Testis (tissue), 2 donors: ENCODE measurements at regions not wholly inside any gene's neighbourhood (a gene's known extent, or its start where the extent isn't known, plus 50 kb on each side); places are given as distances from the start of the nearest gene placed in this dataset.
"Not testable (repeated sequence)": the region's sequence is repeated elsewhere in the genome, so short reads cannot be mapped to it uniquely, and the experiment has no call there.

Experiments used
- DNase-seq: peaks from one replicate; pipeline ENCODE4 v3.0.0-alpha.2; 2019
- H3K27ac ChIP-seq, 2 donors: fragments of 200-600 bp; sonication (generic); one replicate each; pipeline ENCODE4 v1.5.1; 2019
- H3K27me3 ChIP-seq: fragments of 200-600 bp; sonication (generic); one replicate; pipeline ENCODE4 v1.5.1; 2019
- H3K36me3 ChIP-seq: fragments of 200-600 bp; sonication (generic); one replicate; pipeline ENCODE4 v1.5.1; 2017; ENCODE audit warnings: low read depth; ENCODE audit errors: missing control alignments
- H3K4me1 ChIP-seq: fragments of 200-600 bp; sonication (generic); one replicate; pipeline ENCODE4 v1.5.1; 2019
- H3K4me3 ChIP-seq, 2 donors: fragments of 200-600 bp; sonication (generic); one replicate each; pipeline ENCODE4 v1.5.1; 2017 to 2019
- H3K9me3 ChIP-seq: fragments of 200-600 bp; sonication (generic); one replicate; pipeline ENCODE4 v1.5.1; 2017
- POLR2A ChIP-seq: fragments of 450-650 bp; IDR thresholded peaks from one replicate; pipeline ENCODE4 v1.6.1; 2017; ENCODE audit warnings: antibody characterized with exemption, mild to moderate bottlenecking, moderate library complexity
- WGBS, 2 donors: methylation state at CpG; one replicate each; pipeline ENCODE4 v1.1.5; 2018; 5-methylcytosine and 5-hydroxymethylcytosine counted together
- intact Hi-C: fragments of 100-400 bp; cut with DNase I; formaldehyde crosslinking; loops from one replicate; pipeline ENCODE4 v1.15.1; 2023; ENCODE audit warnings: low total_unique reads
- TF ChIP-seq, protein P1 (sequence below), 3 experiments: fragments of 450-650 bp in 2 of 3; fragments of 200-600 bp in 1 of 3; sonication (generic) in 1 of 3; IDR thresholded peaks; one replicate each; pipeline ENCODE4 v1.5.1; 2016 to 2019; ENCODE audit warnings: antibody characterized with exemption in 3 of 3, mild to moderate bottlenecking in 2 of 3, moderate library complexity in 1 of 3

DNA sequence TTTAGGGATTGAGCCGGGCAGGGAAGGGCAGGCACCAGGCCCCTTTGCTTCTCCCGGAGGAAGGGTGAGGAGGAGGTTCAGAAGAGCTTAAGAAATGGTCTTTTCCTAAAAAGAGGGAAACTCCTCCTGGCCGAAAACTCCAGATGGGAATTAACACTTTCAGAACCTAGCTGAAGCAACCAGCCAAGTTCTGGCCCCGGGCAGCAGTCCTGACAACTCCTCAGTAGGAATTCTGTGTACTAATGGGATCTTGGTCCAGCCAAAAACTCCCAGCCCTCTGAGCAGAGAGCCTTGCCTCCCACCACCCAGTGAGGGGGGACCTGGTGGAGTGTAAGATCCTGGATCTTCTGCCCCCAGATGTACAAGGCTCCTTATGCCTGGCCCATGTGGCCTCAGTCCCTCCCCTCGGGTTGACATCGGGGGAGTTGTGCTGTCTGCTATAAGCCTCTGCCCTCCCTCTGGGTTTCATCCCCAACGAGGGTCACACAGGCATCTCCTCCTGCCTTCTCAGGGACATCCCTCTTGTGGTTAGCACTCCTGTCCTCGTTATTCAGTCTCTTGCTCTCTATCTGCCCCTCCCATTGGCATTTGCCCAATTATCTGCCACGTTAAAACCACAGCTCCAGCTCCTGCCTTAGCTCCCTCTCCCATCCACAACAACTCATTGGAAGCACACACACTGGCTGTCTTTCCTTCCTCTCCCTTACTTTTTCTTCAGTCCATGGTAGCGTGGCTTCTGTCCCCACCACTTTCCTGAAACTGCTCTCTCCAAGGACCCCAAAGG lies 184.6 kb downstream of the CYP26B1 start:
- no peaks in the 10 kb centered on the region for H3K27me3 ChIP-seq
- H3K36me3 ChIP-seq = no peaks in the 10 kb centered on the region
- no peak overlapping the region for H3K27ac ChIP-seq
- intact Hi-C loops = no loop called here
- TF ChIP-seq POLR2A = no peak
- TF ChIP-seq, protein P1, sequence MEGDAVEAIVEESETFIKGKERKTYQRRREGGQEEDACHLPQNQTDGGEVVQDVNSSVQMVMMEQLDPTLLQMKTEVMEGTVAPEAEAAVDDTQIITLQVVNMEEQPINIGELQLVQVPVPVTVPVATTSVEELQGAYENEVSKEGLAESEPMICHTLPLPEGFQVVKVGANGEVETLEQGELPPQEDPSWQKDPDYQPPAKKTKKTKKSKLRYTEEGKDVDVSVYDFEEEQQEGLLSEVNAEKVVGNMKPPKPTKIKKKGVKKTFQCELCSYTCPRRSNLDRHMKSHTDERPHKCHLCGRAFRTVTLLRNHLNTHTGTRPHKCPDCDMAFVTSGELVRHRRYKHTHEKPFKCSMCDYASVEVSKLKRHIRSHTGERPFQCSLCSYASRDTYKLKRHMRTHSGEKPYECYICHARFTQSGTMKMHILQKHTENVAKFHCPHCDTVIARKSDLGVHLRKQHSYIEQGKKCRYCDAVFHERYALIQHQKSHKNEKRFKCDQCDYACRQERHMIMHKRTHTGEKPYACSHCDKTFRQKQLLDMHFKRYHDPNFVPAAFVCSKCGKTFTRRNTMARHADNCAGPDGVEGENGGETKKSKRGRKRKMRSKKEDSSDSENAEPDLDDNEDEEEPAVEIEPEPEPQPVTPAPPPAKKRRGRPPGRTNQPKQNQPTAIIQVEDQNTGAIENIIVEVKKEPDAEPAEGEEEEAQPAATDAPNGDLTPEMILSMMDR (IDR thresholded peaks at IDR 0.05) = no peak
- no peak for DNase-seq
- H3K9me3 ChIP-seq = no peaks in the 10 kb centered on the region
- no peaks in the 10 kb centered on the region for H3K4me1 ChIP-seq
- no peak overlapping the region for H3K4me3 ChIP-seq
- WGBS, 2 donors = 46 to 63% methylated on average over 10 of the region's 10 CpGs

DNA sequence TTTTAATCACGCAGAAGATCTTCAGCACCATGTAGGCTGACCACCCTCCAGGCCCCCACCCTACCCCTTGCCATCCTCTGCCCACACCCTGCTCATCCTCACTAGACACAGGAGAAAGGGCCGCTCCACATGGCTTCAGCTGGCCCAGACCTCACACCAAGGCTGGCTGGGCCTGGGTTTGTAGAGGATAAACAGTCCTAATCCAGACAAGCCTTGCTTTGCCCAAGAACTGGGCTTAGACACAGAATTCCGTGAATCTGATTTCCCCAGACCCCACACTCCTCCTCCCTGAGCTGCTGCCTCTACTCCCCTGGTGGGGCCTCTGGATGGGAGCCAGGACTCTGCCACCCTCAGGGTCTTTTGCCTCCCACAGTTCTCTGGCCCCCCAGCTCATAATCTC lies 185.3 kb downstream of the CYP26B1 start:
- Histone ChIP-seq H3K4me3 (no peak overlapping the region), H3K27me3 (no peaks in the 10 kb centered on the region), H3K27ac (no peak overlapping the region), H3K36me3 (no peaks in the 10 kb centered on the region), H3K4me1 (no peaks in the 10 kb centered on the region), H3K9me3 (no peaks in the 10 kb centered on the region)
- WGBS, 2 donors = 85 to 100% methylated on average over 2 to 3 of the region's 3 CpGs
- TF ChIP-seq POLR2A = no peak
- TF ChIP-seq, protein P1 (IDR thresholded peaks at IDR 0.05) = no peak
- intact Hi-C loops = no loop called here
- no peak for DNase-seq

DNA sequence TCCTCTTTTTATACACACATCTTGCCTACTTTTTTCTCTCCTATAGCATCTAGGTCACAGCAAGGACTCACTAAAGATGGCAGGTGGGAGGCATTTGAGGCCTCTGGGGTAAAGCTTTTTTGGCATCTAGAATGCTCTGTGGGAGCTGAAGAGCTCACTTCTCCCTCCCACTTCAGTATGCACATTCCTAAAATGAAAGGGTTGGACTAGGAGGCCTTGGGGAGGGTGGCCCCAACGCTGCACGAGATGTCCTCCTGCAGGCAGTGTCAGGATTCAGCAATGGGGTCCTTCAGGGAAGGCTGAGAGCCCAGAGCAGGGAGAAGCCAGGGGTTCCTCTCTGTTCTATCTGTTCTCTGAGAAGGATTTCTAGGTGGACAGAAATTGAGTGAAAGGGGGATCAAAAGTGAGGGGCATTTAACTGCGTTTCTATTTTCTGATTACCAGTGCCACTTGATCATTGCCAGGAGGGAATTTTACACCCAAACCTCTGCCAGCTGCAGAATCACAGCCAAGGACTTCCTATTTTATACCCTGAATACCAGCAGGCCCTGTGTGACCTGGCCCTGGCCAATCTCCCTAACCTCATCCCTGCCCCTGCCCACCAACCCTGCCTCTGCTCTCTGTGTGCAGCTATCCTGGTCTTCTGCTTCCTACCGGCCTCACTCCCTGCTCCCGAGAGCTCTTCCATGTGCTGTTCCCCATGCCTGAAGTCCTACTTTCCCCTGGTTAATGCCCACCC lies 186.2 kb downstream of the CYP26B1 start:
- TF ChIP-seq, protein P1 (IDR thresholded peaks at IDR 0.05) = no peak
- no peak for TF ChIP-seq POLR2A
- H3K4me3 ChIP-seq = no peak overlapping the region
- no peaks in the 10 kb centered on the region for H3K9me3 ChIP-seq
- DNase-seq = no peak
- WGBS, 2 donors = 75 to 82% methylated on average over 5 of the region's 5 CpGs
- no peaks in the 10 kb centered on the region for H3K4me1 ChIP-seq
- H3K27me3 ChIP-seq = no peaks in the 10 kb centered on the region
- no peak overlapping the region for H3K27ac ChIP-seq
- no peaks in the 10 kb centered on the region for H3K36me3 ChIP-seq
- intact Hi-C loops = no loop called here

DNA sequence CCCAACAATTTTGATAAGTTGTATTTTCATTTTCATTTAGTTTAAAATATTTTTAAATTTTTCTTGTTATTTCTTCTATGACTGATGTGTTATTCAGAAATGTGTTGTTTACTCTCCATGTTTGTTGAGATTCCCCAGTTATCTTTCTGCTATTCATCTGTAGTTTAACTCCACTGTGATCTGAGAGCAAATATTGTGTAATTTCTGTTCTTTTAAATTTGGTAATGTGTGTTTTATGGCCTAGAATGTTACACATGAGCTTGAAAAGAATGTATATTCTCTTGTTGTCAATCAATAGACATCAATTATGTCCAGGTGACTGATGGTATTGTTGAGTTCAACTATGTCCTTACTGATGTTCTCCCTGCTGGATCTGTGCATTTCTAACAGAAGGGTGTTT lies 188.2 kb downstream of the CYP26B1 start:
- no peak for TF ChIP-seq POLR2A
- TF ChIP-seq, protein P1 (IDR thresholded peaks at IDR 0.05) = no peak
- Histone ChIP-seq H3K36me3 (no peaks in the 10 kb centered on the region), H3K27ac (no peak overlapping the region), H3K4me3 (no peak overlapping the region), H3K4me1 (no peaks in the 10 kb centered on the region), H3K9me3 (no peaks in the 10 kb centered on the region), H3K27me3 (no peaks in the 10 kb centered on the region)
- no peak for DNase-seq
- intact Hi-C loops = no loop called here

DNA sequence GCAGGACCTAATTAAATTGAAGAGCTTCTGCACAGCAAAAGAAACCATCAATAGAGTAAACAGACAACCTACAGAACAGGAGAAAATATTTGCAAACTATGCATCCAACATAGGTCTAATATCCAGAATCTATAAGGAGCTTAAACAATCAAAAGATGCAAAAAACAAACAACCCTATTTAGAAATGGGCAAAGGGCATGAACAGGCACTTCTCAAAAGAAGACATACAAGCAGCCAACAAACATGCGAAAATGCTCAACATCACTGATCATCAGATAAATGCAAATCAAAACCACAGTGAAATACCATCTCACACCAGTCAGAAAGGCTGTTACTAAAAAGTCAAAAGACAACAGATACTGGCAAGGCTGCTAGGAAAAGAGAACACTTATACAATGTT lies 189.2 kb downstream of the CYP26B1 start:
- H3K9me3 ChIP-seq, H3K4me3 ChIP-seq, DNase-seq, intact Hi-C loops, H3K27ac ChIP-seq, H3K36me3 ChIP-seq, H3K4me1 ChIP-seq, H3K27me3 ChIP-seq: not testable (repeated sequence)
- WGBS, 2 donors = 91 to 92% methylated on average over 1 of the region's 1 CpG
